ENCODE measurements at regions not wholly inside any gene's neighbourhood (a gene's known extent, or its start where the extent isn't known, plus 50 kb on each side); places are given as distances from the start of the nearest gene placed in this dataset.

DNA sequence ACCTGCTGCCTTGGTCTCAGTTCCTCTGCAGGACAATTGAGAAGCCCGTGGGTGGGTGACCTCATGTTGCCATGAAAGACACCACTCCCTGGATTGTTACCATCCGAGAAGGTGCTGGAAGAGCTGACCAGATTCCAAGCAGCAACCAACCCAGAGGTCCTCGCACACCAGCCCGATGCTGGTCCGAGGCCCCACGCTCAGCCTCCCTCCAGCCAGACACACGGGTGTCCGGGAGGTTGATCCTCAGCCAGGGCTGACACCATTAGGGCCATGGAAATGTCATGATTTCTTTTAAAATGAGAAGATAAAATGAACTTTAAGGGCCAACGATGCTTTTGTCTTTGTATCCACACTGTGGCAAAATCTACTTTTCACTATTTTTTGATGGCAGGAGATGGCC, 242.3 kb downstream of the RBFOX3 start:
- TF ChIP-seq, protein P1, sequence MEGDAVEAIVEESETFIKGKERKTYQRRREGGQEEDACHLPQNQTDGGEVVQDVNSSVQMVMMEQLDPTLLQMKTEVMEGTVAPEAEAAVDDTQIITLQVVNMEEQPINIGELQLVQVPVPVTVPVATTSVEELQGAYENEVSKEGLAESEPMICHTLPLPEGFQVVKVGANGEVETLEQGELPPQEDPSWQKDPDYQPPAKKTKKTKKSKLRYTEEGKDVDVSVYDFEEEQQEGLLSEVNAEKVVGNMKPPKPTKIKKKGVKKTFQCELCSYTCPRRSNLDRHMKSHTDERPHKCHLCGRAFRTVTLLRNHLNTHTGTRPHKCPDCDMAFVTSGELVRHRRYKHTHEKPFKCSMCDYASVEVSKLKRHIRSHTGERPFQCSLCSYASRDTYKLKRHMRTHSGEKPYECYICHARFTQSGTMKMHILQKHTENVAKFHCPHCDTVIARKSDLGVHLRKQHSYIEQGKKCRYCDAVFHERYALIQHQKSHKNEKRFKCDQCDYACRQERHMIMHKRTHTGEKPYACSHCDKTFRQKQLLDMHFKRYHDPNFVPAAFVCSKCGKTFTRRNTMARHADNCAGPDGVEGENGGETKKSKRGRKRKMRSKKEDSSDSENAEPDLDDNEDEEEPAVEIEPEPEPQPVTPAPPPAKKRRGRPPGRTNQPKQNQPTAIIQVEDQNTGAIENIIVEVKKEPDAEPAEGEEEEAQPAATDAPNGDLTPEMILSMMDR (IDR thresholded peaks at IDR 0.05) = no peak
- no peak for TF ChIP-seq POLR2A (IDR thresholded peaks at IDR 0.05)

Data from prostate gland (tissue), 2 donors.